ENCODE measurements at regions not wholly inside any gene's neighbourhood (a gene's known extent, or its start where the extent isn't known, plus 50 kb on each side); places are given as distances from the start of the nearest gene placed in this dataset.

DNA sequence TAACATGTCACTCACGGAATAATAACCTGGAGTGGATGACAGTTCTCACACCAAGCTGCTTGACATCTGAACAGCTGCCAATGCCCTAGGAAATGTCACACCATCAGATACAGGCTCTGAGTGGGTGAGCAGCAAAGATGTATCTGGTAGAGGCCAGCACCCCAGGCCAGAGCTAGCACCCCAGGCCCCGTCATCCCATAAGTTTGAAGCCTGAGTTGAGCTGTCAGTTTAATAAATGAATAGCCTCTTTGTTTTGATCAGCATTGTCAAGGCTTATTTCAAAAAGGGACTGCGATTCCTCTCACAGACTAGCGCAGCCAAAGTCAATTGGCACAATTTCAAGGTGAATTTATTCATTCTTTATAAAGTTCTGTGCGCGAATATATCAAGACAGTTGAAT is 1327.1 kb downstream of the MAT2B start:
- Histone ChIP-seq H3K9me3 (ENCODE audit: control insufficient read depth, low read length) (no peaks in the 10 kb centered on the region), H3K27ac (ENCODE audit: insufficient read depth, low read depth, low read length, poor library complexity, severe bottlenecking) (no peak overlapping the region), H3K27me3 (ENCODE audit: control insufficient read depth, insufficient read depth, low read length, poor library complexity, severe bottlenecking) (no peaks in the 10 kb centered on the region), H3K4me3 (ENCODE audit: insufficient read depth, low read depth, low read length) (no peak overlapping the region), H3K4me1 (ENCODE audit: control insufficient read depth, insufficient read depth, low read length) (no peaks in the 10 kb centered on the region), H3K36me3 (ENCODE audit: control insufficient read depth, insufficient read depth, low read length) (no peaks in the 10 kb centered on the region)
- 90 to 93% methylated on average over 4 to 6 of the region's 6 CpGs for whole genome bisulfite sequencing, 2 experiments

DNA sequence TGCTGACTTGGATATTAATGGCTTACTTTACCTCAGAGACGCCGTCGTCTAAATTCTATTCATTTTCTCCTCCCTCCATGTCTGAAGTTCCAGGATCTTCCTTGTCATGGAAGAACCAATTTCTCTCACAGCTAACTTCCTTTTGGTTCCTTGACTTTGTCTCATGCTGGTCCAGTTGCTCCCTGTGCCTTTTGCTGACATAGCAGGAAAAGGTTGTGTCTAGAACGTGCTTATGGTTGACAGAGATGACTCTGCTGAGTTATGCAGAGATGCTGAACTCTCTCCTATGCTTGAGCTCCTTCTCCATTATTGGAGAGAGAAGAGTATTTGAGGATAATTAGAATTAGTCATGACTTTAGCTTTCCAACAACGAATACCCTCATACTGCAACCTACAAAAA is 1338.9 kb downstream of the MAT2B start:
- H3K27me3 ChIP-seq (ENCODE audit: control insufficient read depth, insufficient read depth, low read length, poor library complexity, severe bottlenecking), result no peaks in the 10 kb centered on the region
- no peaks in the 10 kb centered on the region for H3K36me3 ChIP-seq (ENCODE audit: control insufficient read depth, insufficient read depth, low read length)
- WGBS, 2 experiments, result 95 to 99% methylated on average over 5 of the region's 5 CpGs
- no peaks in the 10 kb centered on the region for H3K4me1 ChIP-seq (ENCODE audit: control insufficient read depth, insufficient read depth, low read length)
- no peak overlapping the region for H3K4me3 ChIP-seq (ENCODE audit: insufficient read depth, low read depth, low read length)
- H3K9me3 ChIP-seq (ENCODE audit: control insufficient read depth, low read length), result no peaks in the 10 kb centered on the region
- H3K27ac ChIP-seq (ENCODE audit: insufficient read depth, low read depth, low read length, poor library complexity, severe bottlenecking), result no peak overlapping the region

DNA sequence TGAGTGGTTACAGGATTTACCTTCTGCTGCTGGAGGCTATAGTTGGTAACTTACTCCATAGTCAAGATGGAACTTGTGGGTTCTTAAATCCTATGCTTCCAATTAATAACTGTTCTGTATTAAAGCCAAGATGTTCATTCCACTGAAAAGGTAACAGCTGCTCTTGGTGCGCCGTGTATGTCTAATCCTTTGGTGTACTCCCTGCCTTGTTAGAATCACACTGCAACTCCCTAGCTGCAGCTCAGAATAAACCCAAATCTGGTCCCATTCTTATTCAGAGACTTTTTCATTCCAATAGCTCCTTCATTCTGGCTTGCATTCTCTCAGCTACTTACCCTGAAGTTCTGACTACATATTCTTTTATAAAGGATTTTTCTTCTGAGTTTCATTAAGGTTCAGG is 1355.5 kb downstream of the MAT2B start:
- Histone ChIP-seq H3K36me3 (ENCODE audit: control insufficient read depth, insufficient read depth, low read length) (no peaks in the 10 kb centered on the region), H3K4me1 (ENCODE audit: control insufficient read depth, insufficient read depth, low read length) (no peaks in the 10 kb centered on the region), H3K9me3 (ENCODE audit: control insufficient read depth, low read length) (no peaks in the 10 kb centered on the region), H3K4me3 (ENCODE audit: insufficient read depth, low read depth, low read length) (no peak overlapping the region), H3K27me3 (ENCODE audit: control insufficient read depth, insufficient read depth, low read length, poor library complexity, severe bottlenecking) (no peaks in the 10 kb centered on the region), H3K27ac (ENCODE audit: insufficient read depth, low read depth, low read length, poor library complexity, severe bottlenecking) (no peak overlapping the region)
- WGBS, 2 experiments, result 87 to 94% methylated on average over 2 of the region's 2 CpGs

DNA sequence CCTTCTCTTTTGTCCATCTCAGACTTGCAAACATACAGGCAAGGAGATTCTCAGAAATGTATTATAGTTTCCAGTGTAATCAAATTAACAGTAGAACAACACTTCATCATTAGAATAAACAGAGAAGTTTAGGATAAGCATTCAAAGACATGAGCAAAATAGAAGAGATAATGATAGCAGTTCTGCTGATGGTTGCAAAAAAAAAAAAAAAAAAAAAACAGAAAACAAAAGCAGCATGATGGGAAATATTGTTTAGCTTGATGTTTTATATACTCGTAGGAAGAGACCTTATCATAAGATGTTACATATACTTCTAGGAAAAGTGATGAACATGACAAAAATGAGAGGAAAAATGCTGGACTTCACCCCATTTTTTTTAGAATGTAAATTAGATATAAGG is 1356.2 kb downstream of the MAT2B start:
- Histone ChIP-seq H3K27ac (ENCODE audit: insufficient read depth, low read depth, low read length, poor library complexity, severe bottlenecking) (no peak overlapping the region), H3K4me3 (ENCODE audit: insufficient read depth, low read depth, low read length) (no peak overlapping the region), H3K4me1 (ENCODE audit: control insufficient read depth, insufficient read depth, low read length) (no peaks in the 10 kb centered on the region), H3K9me3 (ENCODE audit: control insufficient read depth, low read length) (no peaks in the 10 kb centered on the region), H3K27me3 (ENCODE audit: control insufficient read depth, insufficient read depth, low read length, poor library complexity, severe bottlenecking) (no peaks in the 10 kb centered on the region), H3K36me3 (ENCODE audit: control insufficient read depth, insufficient read depth, low read length) (no peaks in the 10 kb centered on the region)
- WGBS, 2 experiments, result no CpG with 5 or more reads among the region's 1 CpG

DNA sequence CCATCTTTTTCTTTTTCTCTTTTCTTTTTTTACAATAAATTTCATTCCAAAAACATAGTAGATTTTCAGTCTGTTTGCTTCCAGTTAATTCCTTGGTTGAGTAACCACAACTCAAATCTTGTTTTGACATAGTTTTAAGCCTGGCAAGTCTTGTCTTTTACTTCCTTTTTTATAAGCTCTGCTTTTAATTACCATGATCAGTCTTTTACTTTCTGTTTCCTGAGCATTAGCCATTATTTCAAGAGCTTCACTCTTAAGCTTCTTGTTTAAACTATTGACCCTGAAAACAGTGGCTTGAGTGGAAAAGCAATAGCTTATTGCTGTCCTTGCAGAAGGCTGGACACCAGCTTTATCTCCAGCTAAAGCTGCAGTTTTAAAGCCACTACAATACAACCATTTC is 1363.3 kb downstream of the MAT2B start:
- no peaks in the 10 kb centered on the region for H3K36me3 ChIP-seq (ENCODE audit: control insufficient read depth, insufficient read depth, low read length)
- no peak overlapping the region for H3K27ac ChIP-seq (ENCODE audit: insufficient read depth, low read depth, low read length, poor library complexity, severe bottlenecking)
- no peaks in the 10 kb centered on the region for H3K9me3 ChIP-seq (ENCODE audit: control insufficient read depth, low read length)
- no peak overlapping the region for H3K4me3 ChIP-seq (ENCODE audit: insufficient read depth, low read depth, low read length)
- H3K27me3 ChIP-seq (ENCODE audit: control insufficient read depth, insufficient read depth, low read length, poor library complexity, severe bottlenecking), result no peaks in the 10 kb centered on the region
- no peaks in the 10 kb centered on the region for H3K4me1 ChIP-seq (ENCODE audit: control insufficient read depth, insufficient read depth, low read length)

DNA sequence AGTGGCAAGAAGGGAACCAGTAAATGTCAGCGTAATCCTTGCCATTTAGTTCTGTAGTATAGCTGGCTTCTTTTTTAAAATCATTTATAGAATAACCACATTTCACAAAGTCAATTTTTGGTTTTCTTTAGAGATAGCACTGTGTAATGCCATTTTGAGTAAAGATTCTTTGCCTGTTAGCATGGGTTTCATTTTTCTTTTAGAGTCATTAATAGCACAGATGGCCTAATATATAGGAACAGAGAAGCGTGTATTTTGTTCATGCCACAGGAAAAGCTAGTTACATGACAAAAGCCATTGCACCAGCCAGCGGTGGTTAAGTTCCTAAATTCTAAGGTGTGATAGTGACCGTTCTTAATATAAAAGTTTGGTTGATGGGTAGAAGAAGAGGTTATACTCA is 1363.9 kb downstream of the MAT2B start:
- Histone ChIP-seq H3K9me3 (ENCODE audit: control insufficient read depth, low read length) (no peaks in the 10 kb centered on the region), H3K27ac (ENCODE audit: insufficient read depth, low read depth, low read length, poor library complexity, severe bottlenecking) (no peak overlapping the region), H3K4me3 (ENCODE audit: insufficient read depth, low read depth, low read length) (no peak overlapping the region), H3K27me3 (ENCODE audit: control insufficient read depth, insufficient read depth, low read length, poor library complexity, severe bottlenecking) (no peaks in the 10 kb centered on the region), H3K4me1 (ENCODE audit: control insufficient read depth, insufficient read depth, low read length) (no peaks in the 10 kb centered on the region), H3K36me3 (ENCODE audit: control insufficient read depth, insufficient read depth, low read length) (no peaks in the 10 kb centered on the region)
- 93 to 99% methylated on average over 2 to 4 of the region's 4 CpGs for WGBS, 2 experiments

DNA sequence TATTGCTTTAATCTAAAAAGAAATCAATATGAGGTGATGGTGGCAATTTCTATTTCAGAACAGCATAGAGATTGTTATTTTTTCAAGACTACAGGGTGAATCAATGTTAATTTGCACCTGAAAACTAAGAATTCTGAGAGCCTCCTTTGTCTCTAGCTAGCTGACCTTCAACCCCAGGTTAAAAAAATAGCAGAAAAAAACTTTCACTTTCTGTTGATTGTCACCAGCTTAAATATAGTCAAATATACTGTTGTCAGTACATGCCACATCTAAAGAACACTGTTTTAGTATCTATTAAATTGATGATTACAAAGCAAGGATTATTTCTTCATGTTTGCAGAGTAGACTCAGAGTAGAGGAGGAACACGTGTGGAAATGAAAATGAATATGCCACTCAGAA is 1371.4 kb downstream of the MAT2B start:
- no peaks in the 10 kb centered on the region for H3K36me3 ChIP-seq (ENCODE audit: control insufficient read depth, insufficient read depth, low read length)
- H3K4me3 ChIP-seq (ENCODE audit: insufficient read depth, low read depth, low read length), result no peak overlapping the region
- H3K4me1 ChIP-seq (ENCODE audit: control insufficient read depth, insufficient read depth, low read length), result no peaks in the 10 kb centered on the region
- no peaks in the 10 kb centered on the region for H3K9me3 ChIP-seq (ENCODE audit: control insufficient read depth, low read length)
- H3K27ac ChIP-seq (ENCODE audit: insufficient read depth, low read depth, low read length, poor library complexity, severe bottlenecking), result no peak overlapping the region
- H3K27me3 ChIP-seq (ENCODE audit: control insufficient read depth, insufficient read depth, low read length, poor library complexity, severe bottlenecking), result no peaks in the 10 kb centered on the region
- WGBS, 2 experiments, result 81 to 100% methylated on average over 1 of the region's 1 CpG

DNA sequence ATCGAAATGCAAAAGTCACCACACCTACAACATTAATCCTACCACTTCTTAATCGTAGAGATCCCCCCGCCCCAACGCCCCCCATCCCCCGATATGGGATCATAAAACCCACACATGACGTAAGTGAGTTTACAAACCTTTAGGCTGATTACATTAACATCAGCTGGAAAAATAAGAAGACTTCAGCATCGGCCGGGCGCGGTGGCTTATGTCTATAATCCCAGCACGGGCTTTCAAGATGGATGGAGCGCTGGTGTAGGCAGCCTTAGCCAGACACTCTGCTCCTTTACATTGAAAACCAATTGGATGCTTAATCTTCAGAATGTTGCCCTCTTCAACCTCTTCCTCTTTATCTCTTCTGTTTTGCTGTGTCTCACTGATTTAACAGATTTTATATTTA is 1376.0 kb downstream of the MAT2B start:
- no peak overlapping the region for H3K27ac ChIP-seq (ENCODE audit: insufficient read depth, low read depth, low read length, poor library complexity, severe bottlenecking)
- no peaks in the 10 kb centered on the region for H3K36me3 ChIP-seq (ENCODE audit: control insufficient read depth, insufficient read depth, low read length)
- no peaks in the 10 kb centered on the region for H3K4me1 ChIP-seq (ENCODE audit: control insufficient read depth, insufficient read depth, low read length)
- WGBS, 2 experiments, result 89 to 90% methylated on average over 11 to 12 of the region's 12 CpGs
- no peaks in the 10 kb centered on the region for H3K27me3 ChIP-seq (ENCODE audit: control insufficient read depth, insufficient read depth, low read length, poor library complexity, severe bottlenecking)
- H3K4me3 ChIP-seq (ENCODE audit: insufficient read depth, low read depth, low read length), result no peak overlapping the region
- H3K9me3 ChIP-seq (ENCODE audit: control insufficient read depth, low read length), result no peaks in the 10 kb centered on the region

DNA sequence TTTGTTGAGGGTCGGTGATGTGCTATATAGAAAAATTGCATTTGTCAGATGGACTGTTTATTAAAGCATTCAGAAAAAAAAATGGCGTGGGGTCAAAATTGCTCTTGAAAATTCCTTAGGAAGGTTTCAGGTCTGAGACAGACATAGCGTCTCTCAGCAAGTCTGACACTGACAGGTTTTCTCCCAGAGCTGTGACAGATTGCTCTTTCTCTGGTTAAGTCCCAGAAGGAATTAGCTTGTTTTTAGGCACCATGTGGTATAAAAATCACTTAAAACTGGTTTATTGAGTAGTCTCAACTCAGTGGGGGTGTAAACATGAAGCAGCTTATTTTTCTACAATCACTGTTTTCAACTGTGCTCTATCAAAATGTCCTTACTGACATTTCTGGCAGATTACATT is 1379.8 kb downstream of the MAT2B start:
- no peaks in the 10 kb centered on the region for H3K27me3 ChIP-seq (ENCODE audit: control insufficient read depth, insufficient read depth, low read length, poor library complexity, severe bottlenecking)
- WGBS, 2 experiments, result 93 to 94% methylated on average over 3 of the region's 3 CpGs
- no peaks in the 10 kb centered on the region for H3K4me1 ChIP-seq (ENCODE audit: control insufficient read depth, insufficient read depth, low read length)
- H3K27ac ChIP-seq (ENCODE audit: insufficient read depth, low read depth, low read length, poor library complexity, severe bottlenecking), result no peak overlapping the region
- no peaks in the 10 kb centered on the region for H3K36me3 ChIP-seq (ENCODE audit: control insufficient read depth, insufficient read depth, low read length)
- H3K9me3 ChIP-seq (ENCODE audit: control insufficient read depth, low read length), result no peaks in the 10 kb centered on the region
- no peak overlapping the region for H3K4me3 ChIP-seq (ENCODE audit: insufficient read depth, low read depth, low read length)

DNA sequence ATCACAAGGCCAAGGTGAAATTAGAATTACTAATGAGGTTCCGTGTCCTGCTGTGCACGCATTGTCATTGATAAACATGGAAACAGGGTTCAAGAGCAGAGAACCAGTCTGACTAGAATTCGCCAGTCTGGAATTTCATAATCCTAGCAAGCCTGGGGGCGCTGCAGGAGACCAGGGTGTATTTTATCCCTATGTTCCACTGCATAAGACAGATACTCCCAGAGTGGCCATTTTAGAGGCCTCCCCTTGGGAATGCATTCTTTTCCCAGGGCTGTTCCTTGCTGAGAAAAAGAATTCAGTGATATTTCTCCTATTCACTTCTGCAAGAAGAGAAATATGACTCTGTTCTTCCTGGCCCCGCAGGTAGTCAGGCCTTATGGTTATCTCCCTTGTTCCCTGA is 1387.7 kb downstream of the MAT2B start:
- Histone ChIP-seq H3K9me3 (ENCODE audit: control insufficient read depth, low read length) (no peaks in the 10 kb centered on the region), H3K27ac (ENCODE audit: insufficient read depth, low read depth, low read length, poor library complexity, severe bottlenecking) (no peak overlapping the region), H3K4me1 (ENCODE audit: control insufficient read depth, insufficient read depth, low read length) (no peaks in the 10 kb centered on the region), H3K27me3 (ENCODE audit: control insufficient read depth, insufficient read depth, low read length, poor library complexity, severe bottlenecking) (no peaks in the 10 kb centered on the region), H3K36me3 (ENCODE audit: control insufficient read depth, insufficient read depth, low read length) (no peaks in the 10 kb centered on the region), H3K4me3 (ENCODE audit: insufficient read depth, low read depth, low read length) (no peak overlapping the region)
- WGBS, 2 experiments, result 72 to 73% methylated on average over 5 of the region's 5 CpGs

DNA sequence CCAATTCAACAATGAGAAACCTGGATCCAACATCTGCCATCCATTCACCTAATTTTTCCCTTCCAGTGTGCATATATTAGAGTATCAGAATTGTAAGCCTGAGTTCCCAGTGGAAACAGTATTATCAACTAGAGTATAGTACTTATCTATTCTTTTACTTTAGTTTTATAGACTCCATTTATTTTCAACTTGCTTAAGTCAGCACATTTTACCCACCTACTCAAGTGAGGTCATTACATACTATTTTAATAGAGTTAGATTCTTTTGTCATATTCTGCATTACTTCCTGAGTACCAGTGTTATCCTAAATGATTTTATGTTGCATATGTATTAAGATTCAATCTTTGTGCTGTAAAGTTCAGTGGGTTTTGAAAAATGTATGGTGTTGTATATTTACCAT is 1393.3 kb downstream of the MAT2B start:
- Histone ChIP-seq H3K27me3 (ENCODE audit: control insufficient read depth, insufficient read depth, low read length, poor library complexity, severe bottlenecking) (no peaks in the 10 kb centered on the region), H3K4me1 (ENCODE audit: control insufficient read depth, insufficient read depth, low read length) (no peaks in the 10 kb centered on the region), H3K9me3 (ENCODE audit: control insufficient read depth, low read length) (no peaks in the 10 kb centered on the region), H3K27ac (ENCODE audit: insufficient read depth, low read depth, low read length, poor library complexity, severe bottlenecking) (no peak overlapping the region), H3K36me3 (ENCODE audit: control insufficient read depth, insufficient read depth, low read length) (no peaks in the 10 kb centered on the region), H3K4me3 (ENCODE audit: insufficient read depth, low read depth, low read length) (no peak overlapping the region)

Data from ectodermal cell (in vitro differentiated cells).